ENCODE measurements at regions not wholly inside any gene's neighbourhood (a gene's known extent, or its start where the extent isn't known, plus 50 kb on each side); places are given as distances from the start of the nearest gene placed in this dataset.
"Not testable (repeated sequence)": the region's sequence is repeated elsewhere in the genome, so short reads cannot be mapped to it uniquely, and the experiment has no call there.

DNA sequence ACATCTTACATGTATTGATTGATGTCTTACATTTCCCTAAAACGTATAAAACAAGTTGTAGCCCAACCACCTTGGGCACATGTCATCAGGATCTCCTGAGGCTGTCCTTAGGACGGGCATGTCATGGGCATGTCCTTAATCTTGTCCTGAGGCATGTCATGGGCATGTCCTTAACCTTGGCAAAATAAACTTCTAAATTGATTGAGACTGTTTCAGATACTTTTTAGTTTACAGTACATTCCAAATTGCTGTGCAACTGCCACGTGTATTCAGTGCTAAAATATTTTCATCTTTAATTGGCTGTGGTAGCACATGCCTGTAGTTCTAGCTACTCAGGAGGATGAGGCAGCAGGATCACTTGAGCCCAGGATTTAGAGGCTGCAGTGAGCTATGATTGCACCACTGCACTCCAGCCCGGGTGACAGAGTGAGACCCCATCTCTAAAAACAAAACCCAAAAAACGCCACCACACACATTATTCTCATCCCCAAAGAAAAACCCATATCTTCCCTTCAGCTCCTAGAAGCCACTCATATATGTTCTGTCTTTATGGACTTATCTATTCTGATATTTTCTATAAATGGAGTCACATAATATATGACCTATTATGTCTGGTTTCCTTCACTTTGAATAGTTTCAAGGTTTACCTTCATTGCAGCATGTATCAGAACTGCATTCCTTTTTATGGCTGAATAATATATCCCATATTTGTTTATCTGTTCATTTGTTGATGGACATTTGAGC, 96.0 kb upstream of the BTG3 start:
- TF ChIP-seq, protein P1, sequence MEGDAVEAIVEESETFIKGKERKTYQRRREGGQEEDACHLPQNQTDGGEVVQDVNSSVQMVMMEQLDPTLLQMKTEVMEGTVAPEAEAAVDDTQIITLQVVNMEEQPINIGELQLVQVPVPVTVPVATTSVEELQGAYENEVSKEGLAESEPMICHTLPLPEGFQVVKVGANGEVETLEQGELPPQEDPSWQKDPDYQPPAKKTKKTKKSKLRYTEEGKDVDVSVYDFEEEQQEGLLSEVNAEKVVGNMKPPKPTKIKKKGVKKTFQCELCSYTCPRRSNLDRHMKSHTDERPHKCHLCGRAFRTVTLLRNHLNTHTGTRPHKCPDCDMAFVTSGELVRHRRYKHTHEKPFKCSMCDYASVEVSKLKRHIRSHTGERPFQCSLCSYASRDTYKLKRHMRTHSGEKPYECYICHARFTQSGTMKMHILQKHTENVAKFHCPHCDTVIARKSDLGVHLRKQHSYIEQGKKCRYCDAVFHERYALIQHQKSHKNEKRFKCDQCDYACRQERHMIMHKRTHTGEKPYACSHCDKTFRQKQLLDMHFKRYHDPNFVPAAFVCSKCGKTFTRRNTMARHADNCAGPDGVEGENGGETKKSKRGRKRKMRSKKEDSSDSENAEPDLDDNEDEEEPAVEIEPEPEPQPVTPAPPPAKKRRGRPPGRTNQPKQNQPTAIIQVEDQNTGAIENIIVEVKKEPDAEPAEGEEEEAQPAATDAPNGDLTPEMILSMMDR (IDR thresholded peaks at IDR 0.05; ENCODE audit: low read depth, low read length, missing control alignments), result no peak
- H3K4me3 ChIP-seq (ENCODE audit: low read depth, low read length), result no peak overlapping the region
- no peak for DNase-seq (ENCODE audit: low read depth)

DNA sequence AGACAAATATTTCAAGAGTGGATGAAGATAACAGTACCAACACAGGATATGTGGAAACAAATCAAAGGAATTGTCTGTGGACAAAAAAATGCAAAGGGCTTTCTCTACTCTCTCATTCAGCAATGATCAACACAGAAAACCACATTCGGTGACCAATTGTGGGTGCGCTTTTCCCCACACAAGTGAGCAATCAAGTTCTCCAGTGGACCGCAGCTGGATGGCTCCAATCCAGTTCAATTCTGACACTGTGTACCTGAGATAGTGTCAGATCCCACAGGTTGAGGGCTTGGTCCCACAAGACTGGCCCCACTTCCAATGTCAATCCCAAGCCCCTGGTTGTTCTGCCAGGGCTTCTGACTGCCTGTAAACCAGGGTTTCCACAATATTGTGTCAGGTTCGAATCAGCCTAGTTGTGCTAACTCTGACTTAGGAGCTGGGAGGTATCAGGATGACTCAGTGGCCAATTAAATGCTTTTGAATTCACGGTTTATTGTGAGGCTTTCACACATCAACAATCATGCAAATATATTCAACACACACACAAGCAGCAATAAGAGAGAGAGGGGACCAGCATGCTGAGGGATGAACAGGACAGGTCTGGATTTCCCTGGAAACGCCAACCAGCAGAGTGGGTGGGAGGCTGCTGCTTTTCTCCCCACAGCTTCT, 87.0 kb upstream of the BTG3 start:
- no peak for DNase-seq (ENCODE audit: low read depth)
- H3K4me3 ChIP-seq (ENCODE audit: low read depth, low read length), result no peak overlapping the region
- TF ChIP-seq, protein P1 (IDR thresholded peaks at IDR 0.05; ENCODE audit: low read depth, low read length, missing control alignments), result no peak

DNA sequence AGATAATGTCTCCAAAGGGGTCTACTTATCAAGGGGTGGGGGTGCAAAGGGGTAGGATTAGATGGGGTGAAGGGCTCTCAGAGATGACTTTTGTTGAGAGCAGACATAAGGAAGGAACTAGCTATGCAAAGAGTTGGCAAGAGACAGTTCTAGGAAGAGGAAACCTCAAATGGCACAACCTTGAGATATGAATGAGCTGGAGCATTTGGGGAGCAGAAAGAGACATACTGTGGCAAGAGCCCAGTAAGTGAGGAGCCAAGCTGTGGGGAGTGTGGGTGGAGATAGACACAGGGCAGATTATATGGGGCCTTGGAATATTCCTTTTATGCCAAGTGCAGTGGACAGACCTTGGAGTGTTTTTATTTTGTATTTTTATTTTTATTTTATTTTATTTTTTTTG, 84.8 kb upstream of the BTG3 start:
- TF ChIP-seq, protein P1 (IDR thresholded peaks at IDR 0.05; ENCODE audit: low read depth, low read length, missing control alignments), result no peak
- no peak overlapping the region for H3K4me3 ChIP-seq (ENCODE audit: low read depth, low read length)
- DNase-seq (ENCODE audit: low read depth), result no peak

DNA sequence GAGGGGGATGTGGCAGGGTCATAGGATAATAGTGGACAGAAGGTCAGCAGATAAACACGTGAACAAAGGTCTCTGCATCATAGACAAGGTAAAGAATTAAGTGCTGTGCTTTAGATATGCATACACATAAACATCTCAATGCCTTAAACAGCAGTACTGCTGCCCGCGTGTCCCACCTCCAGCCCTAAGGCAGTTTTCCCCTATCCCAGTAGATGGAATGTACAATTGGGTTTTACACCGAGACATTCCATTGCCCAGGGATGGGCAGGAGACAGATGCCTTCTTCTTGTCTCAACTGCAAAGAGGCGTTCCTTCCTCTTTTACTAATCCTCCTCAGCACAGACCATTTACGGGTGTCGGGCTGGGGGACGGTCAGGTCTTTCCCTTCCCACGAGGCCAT, 81.7 kb upstream of the BTG3 start:
- not testable (repeated sequence) for DNase-seq (ENCODE audit: low read depth)

DNA sequence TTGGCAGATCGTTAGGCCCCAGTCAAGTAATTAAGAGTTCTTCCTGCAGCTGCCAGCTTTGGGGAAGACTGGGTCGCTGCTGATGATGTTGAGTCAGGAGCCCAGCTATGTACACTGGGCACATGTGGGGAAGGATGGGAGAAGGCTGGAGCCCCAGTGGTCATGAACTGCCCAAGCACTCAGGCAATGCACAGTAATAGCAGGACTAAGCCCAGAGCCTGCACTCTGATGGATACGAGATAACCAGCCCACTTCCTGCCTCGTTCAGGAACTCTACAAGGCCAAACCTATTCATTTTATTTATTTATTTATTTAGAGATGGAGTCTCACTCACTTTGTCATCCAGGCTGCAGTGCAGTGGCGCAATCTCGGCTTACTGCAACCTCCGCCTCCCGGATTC, 81.1 kb upstream of the BTG3 start:
- no peak overlapping the region for H3K4me3 ChIP-seq (ENCODE audit: low read depth, low read length)
- TF ChIP-seq, protein P1 (IDR thresholded peaks at IDR 0.05; ENCODE audit: low read depth, low read length, missing control alignments), result no peak
- no peak for DNase-seq (ENCODE audit: low read depth)

More for the DNA sequence above, 81.7 kb upstream of the BTG3 start:
- H3K4me3 ChIP-seq (ENCODE audit: low read depth, low read length), result not testable (repeated sequence)

DNA sequence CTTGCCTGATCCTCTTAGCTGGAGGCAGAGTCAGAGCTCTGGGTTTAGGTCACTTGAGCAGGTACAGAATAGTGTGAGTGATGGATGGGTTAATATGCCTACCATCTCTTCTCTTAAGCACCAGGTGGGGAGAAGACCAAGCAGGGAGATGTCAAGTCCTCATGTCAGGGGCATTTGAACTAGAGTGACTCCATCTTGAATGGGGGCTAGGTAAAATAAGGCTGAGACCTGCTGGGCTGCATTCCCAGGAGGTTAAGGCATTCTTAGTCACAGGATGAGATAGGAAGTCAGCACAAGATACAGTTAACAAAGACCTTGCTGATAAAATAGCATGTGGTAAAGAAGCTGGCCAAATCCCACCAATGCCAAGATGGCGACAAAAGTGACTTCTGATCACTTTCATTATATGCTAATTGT, 77.4 kb upstream of the BTG3 start:
- TF ChIP-seq, protein P1 (IDR thresholded peaks at IDR 0.05; ENCODE audit: low read depth, low read length, missing control alignments), result no peak
- DNase-seq (ENCODE audit: low read depth), result no peak
- H3K4me3 ChIP-seq (ENCODE audit: low read depth, low read length), result no peak overlapping the region

DNA sequence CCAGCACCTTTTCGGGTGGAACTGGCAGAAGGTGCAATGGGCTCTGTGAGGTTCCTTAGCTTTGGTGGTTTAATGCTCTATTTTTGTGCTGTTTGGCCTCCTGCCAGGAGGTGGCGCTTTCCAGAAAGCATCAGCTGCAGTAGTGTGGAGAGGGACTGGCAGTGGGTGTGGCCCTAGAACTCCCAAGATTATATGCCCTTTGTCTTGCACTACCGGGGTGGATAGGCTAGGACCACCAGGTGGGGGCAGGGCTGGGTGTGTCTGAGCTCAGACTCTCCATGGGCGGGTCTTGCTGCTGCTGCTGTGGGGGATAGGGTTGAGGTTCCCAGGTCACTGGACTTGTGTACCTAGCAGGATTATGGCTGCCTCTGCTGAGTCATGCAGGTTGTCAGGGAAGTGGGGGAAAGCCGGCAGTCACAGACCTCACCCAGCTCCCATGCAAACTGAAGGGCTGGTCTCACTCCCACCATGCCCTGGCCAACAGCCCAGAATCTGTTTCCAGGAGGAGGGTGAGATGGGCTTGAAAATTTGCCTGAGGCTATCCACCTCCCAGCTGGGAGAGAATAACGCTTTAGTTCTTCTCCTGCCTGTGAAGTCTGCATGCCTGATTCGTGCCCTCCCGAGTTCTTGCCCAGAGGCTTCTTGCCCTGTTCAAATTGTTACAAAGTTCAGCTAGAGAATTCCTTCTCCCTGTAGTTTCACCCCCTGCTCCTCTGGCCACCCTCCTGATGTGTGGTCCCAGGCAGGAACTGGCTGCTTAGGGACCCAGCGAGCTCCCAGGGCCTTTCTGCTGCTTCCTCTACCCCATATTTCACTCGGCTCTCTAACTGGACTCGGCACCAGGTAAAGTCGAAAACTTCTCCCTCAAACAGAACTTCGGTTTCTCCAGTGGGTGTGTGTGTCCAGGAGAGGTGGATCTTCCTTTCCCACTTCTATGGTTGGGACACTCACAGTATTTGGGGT, 76.5 kb upstream of the BTG3 start:
- no peak for DNase-seq (ENCODE audit: low read depth)
- TF ChIP-seq, protein P1 (IDR thresholded peaks at IDR 0.05; ENCODE audit: low read depth, low read length, missing control alignments), result peak; percentile 58
- H3K4me3 ChIP-seq (ENCODE audit: low read depth, low read length), result no peak overlapping the region
